MM.1S (cell line): ENCODE measurements at regions not wholly inside any gene's neighbourhood (a gene's known extent, or its start where the extent isn't known, plus 50 kb on each side); places are given as distances from the start of the nearest gene placed in this dataset.

Experiments used
- DNase-seq: peaks from one replicate; pipeline ENCODE4 v3.0.0-alpha.2; 2015
- H2AFZ ChIP-seq: fragments of 300-600 bp; sonication (generic); 2 replicates; pipeline ENCODE4 v1.6.0; 2016; ENCODE audit warnings: antibody characterized with exemption, low read length
- H3F3A ChIP-seq: fragments of 300-600 bp; sonication (generic); 2 replicates; pipeline ENCODE4 v1.6.1; 2016; ENCODE audit warnings: mild to moderate bottlenecking, antibody characterized with exemption, low read length, moderate library complexity, mixed read lengths; ENCODE audit not compliant: insufficient read depth
- H3K27ac ChIP-seq: fragments of 300-600 bp; sonication (generic); 2 replicates; pipeline ENCODE4 v1.5.1; 2016; ENCODE audit warnings: mild to moderate bottlenecking, low read length
- H3K27me3 ChIP-seq: fragments of 300-600 bp; sonication (generic); replicated peaks from 2 replicates; pipeline ENCODE4 v1.6.0; 2016; ENCODE audit warnings: low read length; ENCODE audit not compliant: insufficient read depth
- H3K36me3 ChIP-seq: fragments of 300-600 bp; sonication (generic); replicated peaks from 2 replicates; pipeline ENCODE4 v1.6.1; 2016; ENCODE audit warnings: mild to moderate bottlenecking, low read length, mixed read lengths; ENCODE audit not compliant: insufficient read depth
- H3K4me1 ChIP-seq: fragments of 300-600 bp; sonication (generic); 2 replicates; pipeline ENCODE4 v1.6.1; 2016; ENCODE audit warnings: low read length, mixed read lengths
- H3K4me2 ChIP-seq: fragments of 300-600 bp; sonication (generic); 2 replicates; pipeline ENCODE4 v1.6.0; 2016; ENCODE audit warnings: low read depth, low read length
- H3K4me3 ChIP-seq: fragments of 300-600 bp; sonication (generic); 2 replicates; pipeline ENCODE4 v1.5.1; 2016; ENCODE audit warnings: low read length, mixed read lengths
- H3K79me2 ChIP-seq: fragments of 300-600 bp; sonication (generic); 2 replicates; pipeline ENCODE4 v1.6.1; 2016; ENCODE audit warnings: mixed run types, low read length, mixed read lengths
- H3K9ac ChIP-seq: fragments of 300-600 bp; sonication (generic); 2 replicates; pipeline ENCODE4 v1.6.1; 2016; ENCODE audit warnings: low read length, mixed read lengths
- H3K9me2 ChIP-seq: fragments of 300-600 bp; sonication (generic); replicated peaks from 2 replicates; pipeline ENCODE4 v1.6.1; 2016; ENCODE audit warnings: mild to moderate bottlenecking, low read length, mixed read lengths; ENCODE audit not compliant: insufficient read depth
- H3K9me3 ChIP-seq: fragments of 300-600 bp; sonication (generic); replicated peaks from 2 replicates; pipeline ENCODE4 v1.6.1; 2016; ENCODE audit warnings: mild to moderate bottlenecking, low read length, mixed read lengths; ENCODE audit not compliant: insufficient read depth
- H4K20me1 ChIP-seq: fragments of 300-600 bp; sonication (generic); 2 replicates; pipeline ENCODE4 v1.6.1; 2016; ENCODE audit warnings: mild to moderate bottlenecking, low read length, moderate library complexity, mixed read lengths; ENCODE audit not compliant: insufficient read depth
- CTCF ChIP-seq: fragments of 300-600 bp; sonication (generic); IDR thresholded peaks from 2 replicates; pipeline ENCODE4 v1.5.1; 2016; ENCODE audit warnings: antibody characterized with exemption, low read length, mixed read lengths
- EZH2 ChIP-seq: fragments of 300-600 bp; sonication (generic); optimal IDR thresholded peaks from 2 replicates; pipeline ENCODE3; 2017; ENCODE audit warnings: low read depth, mild to moderate bottlenecking, antibody characterized with exemption, low read length, mixed read lengths
- EZH2phosphoT487 ChIP-seq: fragments of 300-600 bp; sonication (generic); IDR thresholded peaks from 2 replicates; pipeline ENCODE4 v1.6.1; 2018; ENCODE audit warnings: antibody characterized with exemption, low read length

- peaks cover 57% of the 10 kb centered on the region for H3K27me3 ChIP-seq
- DNase-seq: no peak
Measured at GRCh38 chr1:34695580-34695979, 59.3 kb upstream of the GJB5 start.

GRCh38 chr1:34696230-34696629, 58.6 kb upstream of the GJB5 start:
- Histone ChIP-seq H3F3A (no peaks in the 10 kb centered on the region), H3K9me2 (no peaks in the 10 kb centered on the region), H3K36me3 (no peaks in the 10 kb centered on the region), H3K4me3 (no peak overlapping the region), H3K4me1 (no peaks in the 10 kb centered on the region), H3K79me2 (no peaks in the 10 kb centered on the region), H3K9ac (no peak overlapping the region), H3K27ac (no peak overlapping the region), H4K20me1 (no peaks in the 10 kb centered on the region), H3K9me3 (no peaks in the 10 kb centered on the region), H3K27me3 (peaks cover 54% of the 10 kb centered on the region), H3K4me2 (no peak overlapping the region), H2AFZ (no peak overlapping the region)
- TF ChIP-seq CTCF (no peak), EZH2 (no peak), EZH2phosphoT487 (no peak)
- no peak for DNase-seq

More at GRCh38 chr1:34695580-34695979, 59.3 kb upstream of the GJB5 start:
- Histone ChIP-seq H3K9me2 (no peaks in the 10 kb centered on the region), H3K4me3 (no peak overlapping the region), H3K4me2 (no peak overlapping the region), H3K36me3 (no peaks in the 10 kb centered on the region), H3K9ac (no peak overlapping the region), H3K9me3 (no peaks in the 10 kb centered on the region), H3F3A (no peaks in the 10 kb centered on the region), H4K20me1 (no peaks in the 10 kb centered on the region), H3K27ac (no peak overlapping the region), H2AFZ (no peak overlapping the region), H3K79me2 (no peaks in the 10 kb centered on the region), H3K4me1 (no peaks in the 10 kb centered on the region)
- no peak for TF ChIP-seq CTCF
- no peak for TF ChIP-seq EZH2phosphoT487
- TF ChIP-seq EZH2: no peak

GRCh38 chr1:34696981-34697380, 57.9 kb upstream of the GJB5 start:
- no peaks in the 10 kb centered on the region for H3K79me2 ChIP-seq
- H4K20me1 ChIP-seq: no peaks in the 10 kb centered on the region
- H3K4me2 ChIP-seq: no peak overlapping the region
- no peaks in the 10 kb centered on the region for H3K4me1 ChIP-seq
- H3K9me2 ChIP-seq: no peaks in the 10 kb centered on the region
- no peaks in the 10 kb centered on the region for H3K36me3 ChIP-seq
- H3K9me3 ChIP-seq: no peaks in the 10 kb centered on the region
- H3K27ac ChIP-seq: no peak overlapping the region
- H2AFZ ChIP-seq: no peak overlapping the region
- no peak for DNase-seq
- H3F3A ChIP-seq: no peaks in the 10 kb centered on the region
- H3K27me3 ChIP-seq: peaks cover 54% of the 10 kb centered on the region
- no peak overlapping the region for H3K4me3 ChIP-seq
- TF ChIP-seq EZH2phosphoT487 (no peak), CTCF (no peak), EZH2 (no peak)
- no peak overlapping the region for H3K9ac ChIP-seq
